22Rv1 (cell line): ENCODE measurements at regions not wholly inside any gene's neighbourhood (a gene's known extent, or its start where the extent isn't known, plus 50 kb on each side); places are given as distances from the start of the nearest gene placed in this dataset.

ENCODE experiments used
- ZFX ChIP-seq: fragments of 450-650 bp; IDR thresholded peaks from 2 replicates; pipeline ENCODE4 v1.6.1; 2017; ENCODE audit warnings: antibody characterized with exemption, borderline replicate concordance
- TF ChIP-seq, protein P1 (sequence below): fragments of 450-650 bp; IDR thresholded peaks from 2 replicates; pipeline ENCODE4 v1.5.1; 2017; ENCODE audit warnings: mild to moderate bottlenecking

DNA sequence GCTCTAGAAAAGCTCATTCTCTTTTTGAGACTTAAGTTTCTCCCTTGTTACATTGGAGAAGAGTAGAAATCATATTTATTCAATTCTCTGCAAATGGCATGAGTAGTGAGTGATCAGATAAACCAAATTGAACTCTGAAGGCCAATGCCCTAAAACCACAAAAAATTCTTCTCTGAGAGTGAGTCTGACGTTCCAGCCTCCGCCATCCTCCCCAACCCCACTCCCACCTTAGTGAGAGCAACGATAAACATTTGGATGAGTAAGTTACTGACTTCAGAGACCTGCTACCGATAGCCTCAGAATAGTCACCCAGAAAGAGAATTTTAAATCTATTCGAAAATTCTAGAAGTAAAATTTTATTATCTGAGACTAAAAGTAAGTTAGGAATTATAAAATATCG, 94.6 kb downstream of the TFAP2A start:
- TF ChIP-seq, protein P1, sequence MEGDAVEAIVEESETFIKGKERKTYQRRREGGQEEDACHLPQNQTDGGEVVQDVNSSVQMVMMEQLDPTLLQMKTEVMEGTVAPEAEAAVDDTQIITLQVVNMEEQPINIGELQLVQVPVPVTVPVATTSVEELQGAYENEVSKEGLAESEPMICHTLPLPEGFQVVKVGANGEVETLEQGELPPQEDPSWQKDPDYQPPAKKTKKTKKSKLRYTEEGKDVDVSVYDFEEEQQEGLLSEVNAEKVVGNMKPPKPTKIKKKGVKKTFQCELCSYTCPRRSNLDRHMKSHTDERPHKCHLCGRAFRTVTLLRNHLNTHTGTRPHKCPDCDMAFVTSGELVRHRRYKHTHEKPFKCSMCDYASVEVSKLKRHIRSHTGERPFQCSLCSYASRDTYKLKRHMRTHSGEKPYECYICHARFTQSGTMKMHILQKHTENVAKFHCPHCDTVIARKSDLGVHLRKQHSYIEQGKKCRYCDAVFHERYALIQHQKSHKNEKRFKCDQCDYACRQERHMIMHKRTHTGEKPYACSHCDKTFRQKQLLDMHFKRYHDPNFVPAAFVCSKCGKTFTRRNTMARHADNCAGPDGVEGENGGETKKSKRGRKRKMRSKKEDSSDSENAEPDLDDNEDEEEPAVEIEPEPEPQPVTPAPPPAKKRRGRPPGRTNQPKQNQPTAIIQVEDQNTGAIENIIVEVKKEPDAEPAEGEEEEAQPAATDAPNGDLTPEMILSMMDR, result no peak
- no peak for TF ChIP-seq ZFX
